ENCODE measurements at regions not wholly inside any gene's neighbourhood (a gene's known extent, or its start where the extent isn't known, plus 50 kb on each side); places are given as distances from the start of the nearest gene placed in this dataset.

DNA sequence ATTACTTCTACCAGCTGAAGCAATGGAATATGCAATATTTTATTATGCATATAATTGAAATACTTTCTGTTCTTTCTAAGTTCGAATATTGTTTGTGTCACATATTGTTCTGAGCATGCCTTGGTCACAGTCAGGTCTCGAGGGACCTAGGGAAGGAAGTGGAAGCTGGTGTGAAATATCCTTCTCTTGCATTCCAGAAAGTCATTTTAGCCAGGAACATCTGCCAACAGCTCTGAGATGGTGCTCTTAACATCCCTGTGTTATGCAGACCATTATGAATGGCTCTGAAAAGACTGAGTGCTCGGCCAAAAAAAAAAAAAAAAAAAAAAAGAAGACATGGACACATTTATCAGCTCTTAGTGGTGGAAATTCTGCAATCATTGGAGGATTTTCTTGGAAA is 132.7 kb upstream of the JAG1 start:
- DNase-seq (no peak), ATAC-seq (no peak)
- no peaks in the 10 kb centered on the region for H3K4me1 ChIP-seq (ENCODE audit: low read depth)
- no peaks in the 10 kb centered on the region for H3K36me3 ChIP-seq (ENCODE audit: low read depth)
- no peaks in the 10 kb centered on the region for H3K9me3 ChIP-seq
- no peak overlapping the region for H3K4me3 ChIP-seq
- TF ChIP-seq CTCF (IDR thresholded peaks at IDR 0.05) = no peak
- intact Hi-C loops (cut with DNase I, micrococcal nuclease) = no loop called here

GRCh38 chr20:10807013-10807412 is 133.2 kb upstream of the JAG1 start:
- no peak for DNase-seq
- intact Hi-C loops (cut with DNase I, micrococcal nuclease) = no loop called here
- H3K4me1 ChIP-seq (ENCODE audit: low read depth) = no peaks in the 10 kb centered on the region
- H3K4me3 ChIP-seq = no peak overlapping the region
- no peaks in the 10 kb centered on the region for H3K9me3 ChIP-seq
- no peak for TF ChIP-seq CTCF (IDR thresholded peaks at IDR 0.05)
- no peaks in the 10 kb centered on the region for H3K36me3 ChIP-seq (ENCODE audit: low read depth)
- no peak for ATAC-seq

DNA sequence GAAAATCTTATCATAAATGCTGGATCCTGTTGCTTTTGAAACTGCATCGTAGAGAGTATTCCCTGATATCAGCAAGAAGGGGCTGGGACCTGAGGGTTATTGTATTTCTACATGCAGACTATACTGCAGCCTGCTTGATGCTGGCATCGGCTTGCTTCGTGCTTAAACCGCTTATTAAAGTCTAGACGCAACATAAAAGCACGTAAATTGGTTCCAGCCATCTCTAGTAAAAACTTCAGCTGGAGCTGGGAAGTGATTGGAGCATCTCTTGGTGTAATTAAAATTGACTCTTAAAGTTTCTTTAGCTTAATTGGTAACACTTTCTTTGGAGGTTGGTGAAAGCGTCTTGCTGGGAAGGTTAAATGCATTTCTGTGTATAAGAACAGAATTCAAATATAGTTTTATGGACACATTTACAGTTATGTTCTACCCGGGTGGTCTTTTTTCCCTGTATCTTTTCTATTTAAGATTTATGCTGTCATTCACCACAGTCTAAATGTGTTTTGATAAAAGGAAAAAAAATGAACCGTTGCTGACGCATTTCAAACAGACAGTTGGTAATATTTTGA is 139.0 kb upstream of the JAG1 start:
- Histone ChIP-seq H3K4me1 (ENCODE audit: low read depth) (no peaks in the 10 kb centered on the region), H3K9me3 (no peaks in the 10 kb centered on the region), H3K4me3 (no peak overlapping the region), H3K36me3 (ENCODE audit: low read depth) (no peaks in the 10 kb centered on the region)
- intact Hi-C loops (cut with DNase I, micrococcal nuclease) = no loop called here
- DNase-seq (no peak), ATAC-seq (no peak)
- TF ChIP-seq CTCF (IDR thresholded peaks at IDR 0.05) = no peak

GRCh38 chr20:10823585-10823984 is 149.8 kb upstream of the JAG1 start:
- ATAC-seq (no peak), DNase-seq (no peak)
- Histone ChIP-seq H3K36me3 (ENCODE audit: low read depth) (no peaks in the 10 kb centered on the region), H3K9me3 (no peaks in the 10 kb centered on the region), H3K4me3 (no peak overlapping the region), H3K4me1 (ENCODE audit: low read depth) (no peaks in the 10 kb centered on the region)
- intact Hi-C loops (cut with DNase I, micrococcal nuclease) = no loop called here
- no peak for TF ChIP-seq CTCF (IDR thresholded peaks at IDR 0.05)

GRCh38 chr20:10824750-10825500 is 151.1 kb upstream of the JAG1 start:
- ATAC-seq (no peak), DNase-seq (no peak)
- Histone ChIP-seq H3K4me3 (no peak overlapping the region), H3K9me3 (no peaks in the 10 kb centered on the region), H3K36me3 (ENCODE audit: low read depth) (no peaks in the 10 kb centered on the region), H3K4me1 (ENCODE audit: low read depth) (no peaks in the 10 kb centered on the region)
- no peak for TF ChIP-seq CTCF (IDR thresholded peaks at IDR 0.05)
- intact Hi-C loops (cut with DNase I, micrococcal nuclease) = no loop called here

Measured in mucosa of descending colon (tissue), 3 donors.